A673 (cell line): ENCODE measurements at regions not wholly inside any gene's neighbourhood (a gene's known extent, or its start where the extent isn't known, plus 50 kb on each side); places are given as distances from the start of the nearest gene placed in this dataset.

Source experiments
- EZH2 ChIP-seq: fragments of 200-600 bp; sonication (generic); IDR thresholded peaks from 2 replicates; pipeline ENCODE4 v1.6.1; 2017; ENCODE audit warnings: borderline replicate concordance, low read depth, mild to moderate bottlenecking, mixed read lengths, antibody characterized with exemption, low read length; ENCODE audit not compliant: poor library complexity, severe bottlenecking
- TF ChIP-seq, protein P1 (sequence below): fragments of 300-800, 200-600 bp; sonication (generic); conservative IDR thresholded peaks from 2 replicates; pipeline ENCODE4 v1.5.1; 2017; ENCODE audit warnings: low read depth, mild to moderate bottlenecking, antibody characterized with exemption, low read length, moderate library complexity, mixed read lengths

- TF ChIP-seq, protein P1, sequence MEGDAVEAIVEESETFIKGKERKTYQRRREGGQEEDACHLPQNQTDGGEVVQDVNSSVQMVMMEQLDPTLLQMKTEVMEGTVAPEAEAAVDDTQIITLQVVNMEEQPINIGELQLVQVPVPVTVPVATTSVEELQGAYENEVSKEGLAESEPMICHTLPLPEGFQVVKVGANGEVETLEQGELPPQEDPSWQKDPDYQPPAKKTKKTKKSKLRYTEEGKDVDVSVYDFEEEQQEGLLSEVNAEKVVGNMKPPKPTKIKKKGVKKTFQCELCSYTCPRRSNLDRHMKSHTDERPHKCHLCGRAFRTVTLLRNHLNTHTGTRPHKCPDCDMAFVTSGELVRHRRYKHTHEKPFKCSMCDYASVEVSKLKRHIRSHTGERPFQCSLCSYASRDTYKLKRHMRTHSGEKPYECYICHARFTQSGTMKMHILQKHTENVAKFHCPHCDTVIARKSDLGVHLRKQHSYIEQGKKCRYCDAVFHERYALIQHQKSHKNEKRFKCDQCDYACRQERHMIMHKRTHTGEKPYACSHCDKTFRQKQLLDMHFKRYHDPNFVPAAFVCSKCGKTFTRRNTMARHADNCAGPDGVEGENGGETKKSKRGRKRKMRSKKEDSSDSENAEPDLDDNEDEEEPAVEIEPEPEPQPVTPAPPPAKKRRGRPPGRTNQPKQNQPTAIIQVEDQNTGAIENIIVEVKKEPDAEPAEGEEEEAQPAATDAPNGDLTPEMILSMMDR = no peak
- TF ChIP-seq EZH2 = no peak
Measured at GRCh38 chr16:75948441-75948840, 222.2 kb upstream of the CPHXL start.
